ENCODE measurements at regions not wholly inside any gene's neighbourhood (a gene's known extent, or its start where the extent isn't known, plus 50 kb on each side); places are given as distances from the start of the nearest gene placed in this dataset.
"Not testable (repeated sequence)": the region's sequence is repeated elsewhere in the genome, so short reads cannot be mapped to it uniquely, and the experiment has no call there.

- no peak overlapping the region for H3K4me3 ChIP-seq (ENCODE audit: low read length, poor library complexity, severe bottlenecking)
Observed at GRCh38 chr7:138328215-138328614, 131.8 kb upstream of the TRIM24 start.

GRCh38 chr7:138332850-138333249 lies 127.2 kb upstream of the TRIM24 start:
- not testable (repeated sequence) for H4K20me1 ChIP-seq (ENCODE audit: insufficient read depth, low read length, poor library complexity, severe bottlenecking); H3K4me3 ChIP-seq (ENCODE audit: low read length, poor library complexity, severe bottlenecking); H2AFZ ChIP-seq (ENCODE audit: low read length); H3K4me1 ChIP-seq (ENCODE audit: insufficient read depth, low read length, poor library complexity, severe bottlenecking); H3K79me2 ChIP-seq (ENCODE audit: insufficient read depth, low read length); H3K4me2 ChIP-seq (ENCODE audit: low read depth, low read length, poor library complexity, severe bottlenecking); H3K27me3 ChIP-seq (ENCODE audit: insufficient read depth, low read length, poor library complexity, severe bottlenecking); H3K9me3 ChIP-seq (ENCODE audit: insufficient read depth, low read depth, low read length); H3K36me3 ChIP-seq (ENCODE audit: insufficient read depth, low read length); H3F3A ChIP-seq (ENCODE audit: low read depth); H3K9me2 ChIP-seq (replicated peaks; ENCODE audit: low read depth, low read length); H3K9ac ChIP-seq (ENCODE audit: low read depth, low read length, poor library complexity, severe bottlenecking)

More at GRCh38 chr7:138328215-138328614, 131.8 kb upstream of the TRIM24 start:
- H3K9ac ChIP-seq (ENCODE audit: low read depth, low read length, poor library complexity, severe bottlenecking) = no peak overlapping the region
- no peak overlapping the region for H2AFZ ChIP-seq (ENCODE audit: low read length)
- no peaks in the 10 kb centered on the region for H4K20me1 ChIP-seq (ENCODE audit: insufficient read depth, low read length, poor library complexity, severe bottlenecking)
- H3K4me1 ChIP-seq (ENCODE audit: insufficient read depth, low read length, poor library complexity, severe bottlenecking) = no peaks in the 10 kb centered on the region
- TF ChIP-seq EZH2phosphoT487 (IDR thresholded peaks at IDR 0.05; ENCODE audit: borderline replicate concordance) = no peak
- no peak for TF ChIP-seq CTCF (conservative IDR thresholded peaks at IDR 0.05; ENCODE audit: low read length)
- no peaks in the 10 kb centered on the region for H3K36me3 ChIP-seq (ENCODE audit: insufficient read depth, low read length)
- H3F3A ChIP-seq (ENCODE audit: low read depth) = no peaks in the 10 kb centered on the region
- no peaks in the 10 kb centered on the region for H3K9me2 ChIP-seq (replicated peaks; ENCODE audit: low read depth, low read length)
- H3K4me2 ChIP-seq (ENCODE audit: low read depth, low read length, poor library complexity, severe bottlenecking) = no peak overlapping the region
- H3K9me3 ChIP-seq (ENCODE audit: insufficient read depth, low read depth, low read length) = peaks cover 3% of the 10 kb centered on the region; the same call in 1 of the 2 replicates
- H3K27me3 ChIP-seq (ENCODE audit: insufficient read depth, low read length, poor library complexity, severe bottlenecking) = no peaks in the 10 kb centered on the region
- no peaks in the 10 kb centered on the region for H3K79me2 ChIP-seq (ENCODE audit: insufficient read depth, low read length)

GRCh38 chr7:138338361-138338760 lies 121.7 kb upstream of the TRIM24 start:
- Histone ChIP-seq H2AFZ (ENCODE audit: low read length) (no peak overlapping the region), H3K36me3 (ENCODE audit: insufficient read depth, low read length) (no peaks in the 10 kb centered on the region), H4K20me1 (ENCODE audit: insufficient read depth, low read length, poor library complexity, severe bottlenecking) (no peaks in the 10 kb centered on the region), H3K9me2 (replicated peaks; ENCODE audit: low read depth, low read length) (no peaks in the 10 kb centered on the region), H3K9me3 (ENCODE audit: insufficient read depth, low read depth, low read length) (peaks cover 12% of the 10 kb centered on the region; the same call in 1 of the 2 replicates), H3K27me3 (ENCODE audit: insufficient read depth, low read length, poor library complexity, severe bottlenecking) (no peaks in the 10 kb centered on the region), H3K4me3 (ENCODE audit: low read length, poor library complexity, severe bottlenecking) (no peak overlapping the region), H3F3A (ENCODE audit: low read depth) (no peaks in the 10 kb centered on the region), H3K4me2 (ENCODE audit: low read depth, low read length, poor library complexity, severe bottlenecking) (no peak overlapping the region), H3K9ac (ENCODE audit: low read depth, low read length, poor library complexity, severe bottlenecking) (no peak overlapping the region), H3K79me2 (ENCODE audit: insufficient read depth, low read length) (no peaks in the 10 kb centered on the region), H3K4me1 (ENCODE audit: insufficient read depth, low read length, poor library complexity, severe bottlenecking) (no peaks in the 10 kb centered on the region)
- no peak for TF ChIP-seq CTCF (conservative IDR thresholded peaks at IDR 0.05; ENCODE audit: low read length)
- no peak for TF ChIP-seq EZH2phosphoT487 (IDR thresholded peaks at IDR 0.05; ENCODE audit: borderline replicate concordance)

GRCh38 chr7:138339229-138339628 lies 120.8 kb upstream of the TRIM24 start:
- H4K20me1 ChIP-seq (ENCODE audit: insufficient read depth, low read length, poor library complexity, severe bottlenecking); H3F3A ChIP-seq (ENCODE audit: low read depth); H3K4me1 ChIP-seq (ENCODE audit: insufficient read depth, low read length, poor library complexity, severe bottlenecking); H3K9ac ChIP-seq (ENCODE audit: low read depth, low read length, poor library complexity, severe bottlenecking); H3K4me3 ChIP-seq (ENCODE audit: low read length, poor library complexity, severe bottlenecking); H3K27me3 ChIP-seq (ENCODE audit: insufficient read depth, low read length, poor library complexity, severe bottlenecking); H3K4me2 ChIP-seq (ENCODE audit: low read depth, low read length, poor library complexity, severe bottlenecking); H3K36me3 ChIP-seq (ENCODE audit: insufficient read depth, low read length); H3K9me2 ChIP-seq (replicated peaks; ENCODE audit: low read depth, low read length); H2AFZ ChIP-seq (ENCODE audit: low read length); H3K79me2 ChIP-seq (ENCODE audit: insufficient read depth, low read length): not testable (repeated sequence)
- H3K9me3 ChIP-seq (ENCODE audit: insufficient read depth, low read depth, low read length) = peaks cover 12% of the 10 kb centered on the region; the same call in 1 of the 2 replicates
